GM21737 (cell line): ENCODE measurements at regions not wholly inside any gene's neighbourhood (a gene's known extent, or its start where the extent isn't known, plus 50 kb on each side); places are given as distances from the start of the nearest gene placed in this dataset.

ENCODE experiments used
- ATAC-seq: cut with Tn5 transposase; IDR thresholded peaks from one replicate; pipeline ENCODE4 v1.9.1; 2021; ENCODE audit warnings: mild to moderate bottlenecking, moderate library complexity; ENCODE audit not compliant: unreplicated experiment

GRCh38 chr1:239725371-239725770 is 339.0 kb downstream of the CHRM3 start:
- no peak for ATAC-seq

GRCh38 chr1:239725933-239726332 is 339.6 kb downstream of the CHRM3 start:
- no peak for ATAC-seq

- ATAC-seq: no peak
Measured at GRCh38 chr1:239730378-239730777, 344.0 kb downstream of the CHRM3 start.

- ATAC-seq: no peak
Measured at GRCh38 chr1:239731082-239731748, 344.8 kb downstream of the CHRM3 start.

- no peak for ATAC-seq
Measured at GRCh38 chr1:239732770-239733169, 346.4 kb downstream of the CHRM3 start.

GRCh38 chr1:239733995-239734394 is 347.6 kb downstream of the CHRM3 start:
- ATAC-seq: no peak

GRCh38 chr1:239735111-239735510 is 348.7 kb downstream of the CHRM3 start:
- no peak for ATAC-seq

- ATAC-seq: no peak
Measured at GRCh38 chr1:239736479-239736878, 350.1 kb downstream of the CHRM3 start.

- no peak for ATAC-seq
Measured at GRCh38 chr1:239739375-239739774, 352.3 kb upstream of the FMN2 start.

GRCh38 chr1:239739919-239740318 is 351.8 kb upstream of the FMN2 start:
- ATAC-seq: no peak

GRCh38 chr1:239742416-239743109 is 349.1 kb upstream of the FMN2 start:
- no peak for ATAC-seq

- no peak for ATAC-seq
Measured at GRCh38 chr1:239744851-239745250, 346.8 kb upstream of the FMN2 start.

- ATAC-seq: no peak
Measured at GRCh38 chr1:239755107-239755912, 336.4 kb upstream of the FMN2 start.

GRCh38 chr1:239757716-239758115 is 334.0 kb upstream of the FMN2 start:
- no peak for ATAC-seq

- no peak for ATAC-seq
Measured at GRCh38 chr1:239758756-239759155, 332.9 kb upstream of the FMN2 start.

GRCh38 chr1:239761509-239761908 is 330.2 kb upstream of the FMN2 start:
- no peak for ATAC-seq

GRCh38 chr1:239763850-239764249 is 327.8 kb upstream of the FMN2 start:
- no peak for ATAC-seq

GRCh38 chr1:239764546-239764945 is 327.1 kb upstream of the FMN2 start:
- no peak for ATAC-seq

GRCh38 chr1:239765163-239765562 is 326.5 kb upstream of the FMN2 start:
- no peak for ATAC-seq

- no peak for ATAC-seq
Measured at GRCh38 chr1:239771550-239771949, 320.1 kb upstream of the FMN2 start.

GRCh38 chr1:239772446-239772845 is 319.2 kb upstream of the FMN2 start:
- no peak for ATAC-seq

GRCh38 chr1:239775466-239775865 is 316.2 kb upstream of the FMN2 start:
- no peak for ATAC-seq
